HG03060 (cell line): ENCODE measurements at regions not wholly inside any gene's neighbourhood (a gene's known extent, or its start where the extent isn't known, plus 50 kb on each side); places are given as distances from the start of the nearest gene placed in this dataset.
A peak's percentile ranks its signal among the peaks of the same experiment; 100 is the strongest.

Experiments used
- ATAC-seq: cut with Tn5 transposase; IDR thresholded peaks from one replicate; pipeline ENCODE4 v1.9.1; 2021; ENCODE audit warnings: low read depth, moderate number of reproducible peaks; ENCODE audit not compliant: unreplicated experiment

DNA sequence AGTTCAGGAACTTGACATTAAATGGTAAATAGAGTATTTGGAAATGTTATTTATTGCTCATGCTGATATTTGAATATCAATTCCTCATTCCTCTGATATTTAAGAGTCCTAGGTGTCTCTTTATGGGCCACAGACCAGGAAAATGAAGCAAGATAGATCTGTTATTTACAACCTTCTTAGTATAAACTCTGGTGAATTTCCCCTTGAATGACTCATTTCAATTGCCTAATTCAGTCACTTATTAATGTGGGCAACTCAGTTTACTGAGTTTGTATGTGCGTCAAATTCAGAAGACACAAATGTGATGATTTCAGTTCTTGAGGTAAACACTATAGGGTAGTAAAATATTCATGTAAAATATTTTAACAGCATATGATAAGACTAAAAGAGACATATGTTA lies 1404.4 kb upstream of the PRMT6 start:
- no peak for ATAC-seq

DNA sequence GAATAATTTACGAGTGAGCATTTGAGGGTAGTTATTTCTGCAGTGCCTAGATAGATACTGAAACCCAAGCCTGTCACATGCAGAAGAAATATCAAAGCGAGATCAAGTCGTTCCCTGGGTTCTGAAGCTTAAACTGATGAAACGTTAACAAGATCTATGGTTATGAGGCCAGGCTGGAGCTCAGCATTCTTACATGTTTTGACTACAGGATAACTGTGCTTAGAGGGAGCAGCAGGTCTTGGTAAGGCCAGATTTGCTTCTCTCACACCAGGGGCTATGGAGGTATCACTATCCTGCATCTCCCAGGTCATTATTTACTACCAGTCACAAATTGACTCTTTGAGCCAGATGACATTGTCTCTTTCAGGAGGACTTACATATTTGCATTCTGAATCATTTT lies 1401.4 kb upstream of the PRMT6 start:
- no peak for ATAC-seq

DNA sequence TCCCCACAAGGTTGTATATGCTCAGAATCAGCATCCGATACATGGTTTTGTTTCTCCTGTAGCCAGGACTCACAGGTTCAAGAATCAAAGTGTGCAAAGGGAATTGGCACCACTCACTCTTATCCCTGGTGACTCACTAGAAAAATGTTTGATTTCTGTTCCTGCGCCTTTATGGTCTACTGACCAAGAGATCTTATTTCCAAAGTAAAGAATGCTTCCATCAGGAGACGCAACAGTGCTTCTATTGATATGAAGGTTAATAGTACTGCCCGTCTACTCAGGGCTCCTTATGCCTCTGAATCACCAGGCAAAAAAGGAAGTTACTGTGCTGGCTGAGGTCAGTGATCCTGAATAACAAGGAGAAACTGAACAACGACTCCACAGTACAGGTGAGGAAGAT lies 1392.0 kb upstream of the PRMT6 start:
- ATAC-seq: no peak

DNA sequence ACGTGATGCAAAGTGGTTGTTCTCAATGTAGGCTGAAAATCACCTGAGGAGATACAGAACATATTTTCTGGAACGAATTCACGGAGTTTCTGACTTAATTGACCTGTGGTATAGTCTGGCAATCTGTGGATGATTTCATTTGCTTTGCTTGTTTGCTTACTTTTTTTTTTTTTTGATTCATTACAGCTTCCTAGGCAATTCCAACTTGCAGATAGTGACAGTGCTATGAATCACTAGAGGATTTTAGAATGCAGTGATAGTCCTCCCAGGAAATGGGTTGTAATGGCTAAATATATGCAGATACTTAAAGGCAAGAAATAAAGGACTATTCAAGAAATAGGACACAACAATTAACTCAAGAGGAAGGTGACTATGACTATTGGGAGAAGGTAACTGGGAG lies 1378.1 kb upstream of the PRMT6 start:
- ATAC-seq: no peak

DNA sequence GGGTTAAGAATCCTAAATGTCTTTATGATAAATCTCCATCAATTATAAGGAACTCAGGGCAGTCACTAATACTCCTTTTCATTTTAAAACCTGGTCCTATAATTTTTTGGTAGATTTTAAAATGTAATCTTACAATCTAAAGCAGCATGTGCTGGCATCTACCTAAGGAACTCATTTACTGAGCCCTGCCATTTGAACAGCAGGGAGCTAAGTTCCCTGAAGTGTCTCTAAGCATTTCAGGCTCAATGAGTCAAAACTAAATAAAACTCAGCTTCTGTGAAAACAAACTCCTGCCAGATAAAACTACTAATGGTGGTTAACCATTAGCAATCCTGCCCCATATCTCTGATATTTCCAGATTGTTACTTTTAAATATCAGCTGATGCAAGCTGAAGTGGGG lies 1371.8 kb upstream of the PRMT6 start:
- ATAC-seq: no peak

DNA sequence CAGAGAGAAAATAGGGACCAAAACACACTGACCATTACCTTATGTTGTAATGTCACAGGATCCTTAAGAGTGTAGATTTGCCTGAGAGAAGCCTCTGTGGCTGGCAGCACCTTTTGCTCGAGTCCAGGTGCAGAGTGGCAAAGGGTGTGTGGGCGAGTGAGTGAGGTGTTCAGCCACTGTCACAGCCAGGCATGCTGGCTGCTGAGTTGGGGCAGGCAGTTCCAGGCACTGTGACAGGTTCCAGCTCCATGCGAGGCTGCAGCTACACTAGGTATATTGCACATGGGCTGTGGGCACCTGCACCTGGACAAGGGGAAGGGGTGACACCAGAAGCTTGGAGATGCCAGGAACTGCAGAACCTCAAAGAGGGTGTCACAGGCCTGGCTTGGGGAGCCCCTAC lies 1370.4 kb upstream of the PRMT6 start:
- ATAC-seq: no peak

DNA sequence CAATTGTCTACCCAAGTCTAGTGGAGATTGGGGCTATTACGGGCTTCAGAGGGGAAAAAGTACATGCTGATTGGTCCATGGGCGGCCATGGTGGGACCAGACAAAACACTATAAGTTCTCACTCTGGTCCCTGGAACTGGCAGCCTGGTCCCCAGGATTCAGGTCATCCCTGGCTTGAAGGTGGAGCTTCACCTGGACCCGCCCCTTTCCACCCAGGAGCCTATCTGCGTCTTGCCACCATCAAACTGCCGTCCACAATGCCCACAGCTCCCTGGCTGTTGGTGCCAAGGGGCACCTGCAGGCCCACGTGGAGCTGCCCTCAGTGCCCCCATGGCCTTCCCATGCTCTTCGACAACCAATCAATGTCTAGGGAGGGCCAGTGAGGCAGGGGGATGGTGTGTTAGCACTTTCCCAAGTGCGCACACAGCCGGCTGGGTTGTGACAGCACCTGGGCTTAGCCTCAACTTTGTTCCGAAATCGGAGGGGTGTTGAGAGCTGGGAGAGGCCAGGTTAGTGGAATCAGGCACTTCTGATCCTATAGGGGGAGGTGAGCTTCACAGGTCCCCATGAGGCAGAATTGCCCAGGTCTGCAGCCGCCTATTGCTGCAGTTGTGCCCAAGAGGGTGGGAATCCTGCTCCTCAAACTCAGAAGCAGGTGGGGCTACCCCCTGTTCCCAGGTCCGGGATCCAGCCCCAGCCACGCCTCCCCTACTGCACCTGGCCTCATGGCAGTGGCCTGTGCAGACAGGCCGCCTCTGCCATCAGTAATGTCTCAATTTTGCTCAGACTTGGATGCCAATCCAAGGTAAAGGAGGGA lies 1369.4 kb upstream of the PRMT6 start:
- ATAC-seq: no peak

DNA sequence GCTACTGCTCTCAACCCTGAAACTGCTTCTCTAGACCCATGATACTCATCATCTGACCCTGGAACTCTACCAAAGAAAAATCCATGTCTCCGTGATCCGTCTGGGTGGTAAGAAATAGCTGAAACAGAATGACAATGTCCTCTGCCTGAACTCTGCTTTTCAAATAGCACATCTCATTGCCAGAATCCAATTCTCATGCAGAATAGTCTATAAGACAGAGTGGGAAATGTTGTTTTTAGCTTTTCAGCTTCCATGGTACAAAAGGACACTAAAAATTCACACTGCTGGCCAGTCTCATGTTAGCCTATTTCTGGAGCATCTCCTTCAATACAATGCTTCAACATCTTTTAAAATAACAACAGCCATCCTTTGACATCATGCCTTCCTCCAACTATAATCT lies 1355.8 kb upstream of the PRMT6 start:
- ATAC-seq: no peak

DNA sequence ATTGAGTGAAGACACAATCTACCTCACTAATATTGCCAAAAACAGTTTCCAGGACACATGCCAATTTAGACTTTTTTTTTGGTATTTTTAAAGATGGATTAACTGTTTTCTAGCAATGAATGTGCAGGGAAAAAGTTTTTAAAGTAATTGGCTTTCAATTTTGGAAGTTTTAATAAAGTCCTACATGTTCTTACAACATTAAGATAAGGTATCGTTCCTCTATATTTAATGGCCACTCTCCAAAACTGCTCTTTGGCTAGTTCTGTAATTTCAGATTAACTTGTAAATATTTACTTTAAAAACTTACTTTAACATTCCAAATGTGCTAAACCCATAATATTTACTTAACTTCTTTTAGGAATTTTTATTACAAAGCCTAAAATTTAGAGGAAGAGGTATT lies 1332.2 kb upstream of the PRMT6 start:
- no peak for ATAC-seq

DNA sequence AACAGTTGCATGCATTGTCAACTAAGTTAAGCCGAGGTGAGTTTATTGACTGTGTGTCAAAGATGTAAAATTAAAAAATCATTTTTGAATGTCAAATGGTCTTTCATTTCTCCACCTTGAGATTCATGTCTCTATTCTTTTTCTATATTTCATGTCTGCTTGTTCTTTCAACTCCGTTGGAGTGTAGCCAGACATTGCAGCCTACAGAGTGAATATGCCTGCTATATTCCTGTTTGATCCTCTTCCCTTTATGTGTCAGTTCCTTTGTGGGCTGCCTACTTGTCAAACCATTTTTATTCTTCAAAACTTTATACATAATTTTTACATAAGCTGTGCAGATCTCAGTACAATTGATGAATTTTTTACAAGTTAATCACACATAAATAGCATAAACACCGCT lies 1325.8 kb upstream of the PRMT6 start:
- no peak for ATAC-seq

DNA sequence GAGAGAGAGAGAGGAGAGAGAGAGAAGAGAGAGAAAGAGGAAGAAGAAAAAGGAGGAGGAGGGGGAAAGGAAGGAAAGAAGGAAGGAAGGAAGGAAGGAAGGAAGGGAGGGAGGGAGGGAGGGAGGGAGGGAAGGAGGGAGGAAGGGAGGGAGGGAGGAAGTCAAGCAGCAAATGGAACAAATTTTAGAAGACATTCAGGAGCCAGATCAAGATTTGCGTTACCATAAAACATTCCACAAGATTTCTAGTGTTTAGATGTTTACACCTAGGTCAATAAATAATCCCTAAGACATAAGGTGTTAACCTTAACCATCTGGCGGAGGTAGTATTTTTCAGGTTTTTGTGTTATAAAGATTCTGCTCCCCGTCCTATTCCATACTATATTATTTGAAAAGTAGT lies 1320.1 kb upstream of the PRMT6 start:
- no peak for ATAC-seq

DNA sequence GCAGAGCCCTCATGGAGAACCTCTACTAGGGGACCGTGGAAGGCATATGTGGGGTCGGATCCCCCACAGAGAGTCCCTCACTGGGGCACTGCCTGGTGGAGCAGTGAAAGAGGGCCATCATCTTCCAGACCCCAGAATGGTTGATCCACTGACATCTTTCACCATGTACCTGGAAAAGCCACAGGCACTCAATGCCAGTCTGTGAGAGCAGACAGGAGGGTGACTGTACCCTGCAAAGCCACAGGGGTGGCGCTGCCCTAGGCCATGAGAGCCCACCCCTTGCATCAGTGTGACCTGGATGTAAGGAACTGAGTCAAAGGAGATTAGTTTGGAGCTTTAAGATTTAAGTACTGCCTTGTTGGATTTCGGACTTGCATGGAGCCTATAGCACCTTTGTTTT lies 1276.7 kb upstream of the PRMT6 start:
- ATAC-seq: no peak

DNA sequence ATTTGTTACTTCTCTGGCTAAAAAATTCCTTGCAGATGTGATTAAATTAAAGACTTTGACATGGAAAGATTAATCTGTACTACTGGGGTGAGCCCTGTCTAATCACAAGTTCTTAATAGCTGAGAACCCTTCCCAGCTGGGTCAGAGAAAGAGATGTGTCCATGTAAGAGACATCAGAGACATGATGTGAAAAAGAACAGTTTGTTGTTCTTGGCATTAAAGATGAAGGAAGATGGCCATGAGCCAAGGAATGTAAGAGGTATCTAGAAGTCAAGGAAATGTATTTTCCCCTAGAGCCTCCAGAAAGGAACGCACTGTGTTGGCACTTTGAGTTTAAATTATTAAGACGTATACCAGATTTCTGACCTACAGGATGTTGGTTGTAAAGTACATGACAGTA lies 1271.5 kb upstream of the PRMT6 start:
- ATAC-seq: no peak

DNA sequence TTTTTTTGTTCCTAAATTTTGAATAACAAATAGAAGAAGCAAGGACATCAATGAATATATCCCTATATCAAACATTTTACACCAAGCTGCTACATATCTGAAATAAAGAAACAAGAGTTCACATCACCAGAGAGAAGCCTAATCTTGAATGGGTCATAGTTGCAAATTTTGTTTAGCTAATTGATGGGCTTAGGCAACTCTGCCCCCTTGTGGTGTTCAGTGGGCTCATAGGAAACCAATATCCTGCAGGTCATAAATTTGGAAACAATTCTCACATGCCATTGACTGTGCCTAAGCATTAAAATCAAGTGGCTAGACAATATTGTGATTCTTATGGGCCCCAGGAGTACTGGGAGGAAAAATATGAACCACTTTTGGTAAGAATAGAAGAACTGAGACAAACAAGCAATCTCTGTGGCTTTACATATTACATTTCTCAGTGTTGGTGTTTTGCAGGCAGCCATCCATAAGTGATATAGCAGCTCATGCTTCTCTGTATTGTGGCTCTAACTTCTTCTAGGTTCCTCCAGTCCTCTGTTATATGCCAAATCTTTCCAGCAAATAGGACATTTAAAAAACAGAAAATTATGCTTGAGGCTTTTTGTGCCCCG lies 1262.8 kb upstream of the PRMT6 start:
- no peak for ATAC-seq

DNA sequence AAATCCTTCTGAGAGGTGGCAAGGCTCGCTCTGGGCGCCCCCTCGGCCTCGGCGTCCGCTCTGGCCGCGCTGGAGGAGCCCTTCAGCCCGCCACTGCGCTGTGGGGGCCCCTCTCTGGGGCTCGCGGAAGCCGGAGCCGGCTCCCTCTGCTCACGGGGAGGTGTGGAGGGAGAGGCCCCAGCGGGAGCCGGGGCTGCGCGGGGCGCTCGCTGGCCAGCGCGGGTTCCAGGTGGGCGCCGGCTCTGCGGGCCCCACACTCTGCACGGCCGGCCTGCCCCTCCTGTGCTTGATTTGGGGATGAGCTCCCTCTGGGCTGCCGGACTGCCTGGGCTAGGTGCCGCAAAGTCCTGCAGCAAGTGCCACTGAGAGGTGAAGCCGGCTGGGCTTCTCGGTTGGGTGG lies 1260.7 kb upstream of the PRMT6 start:
- ATAC-seq: no peak

DNA sequence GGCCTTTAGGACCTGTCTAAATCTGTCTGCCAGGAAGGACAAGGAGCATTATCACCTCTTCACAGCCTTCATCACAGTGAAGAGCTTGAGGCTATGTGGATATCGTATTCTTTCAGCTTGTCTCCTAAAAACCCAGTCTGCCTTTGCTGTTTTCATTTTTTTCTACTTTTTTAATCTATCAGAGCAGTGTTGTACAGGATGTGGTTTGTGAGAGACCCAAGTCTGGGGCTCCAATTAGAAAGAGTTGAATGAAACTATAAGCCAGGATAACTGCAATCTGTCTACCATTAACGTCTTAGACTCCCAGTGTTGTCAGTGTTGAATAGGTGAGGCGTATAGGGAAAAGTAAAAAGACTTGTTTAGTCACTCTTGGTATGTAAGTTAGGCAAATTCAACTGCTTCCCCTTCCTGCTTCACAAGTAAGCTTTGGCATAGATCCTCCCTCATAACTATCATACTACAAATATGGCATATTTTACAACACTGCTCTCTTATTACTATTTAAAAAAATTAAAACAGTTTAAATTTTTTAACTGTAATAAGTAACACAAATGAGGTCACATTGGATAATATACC lies 1225.8 kb upstream of the PRMT6 start:
- ATAC-seq: no peak

DNA sequence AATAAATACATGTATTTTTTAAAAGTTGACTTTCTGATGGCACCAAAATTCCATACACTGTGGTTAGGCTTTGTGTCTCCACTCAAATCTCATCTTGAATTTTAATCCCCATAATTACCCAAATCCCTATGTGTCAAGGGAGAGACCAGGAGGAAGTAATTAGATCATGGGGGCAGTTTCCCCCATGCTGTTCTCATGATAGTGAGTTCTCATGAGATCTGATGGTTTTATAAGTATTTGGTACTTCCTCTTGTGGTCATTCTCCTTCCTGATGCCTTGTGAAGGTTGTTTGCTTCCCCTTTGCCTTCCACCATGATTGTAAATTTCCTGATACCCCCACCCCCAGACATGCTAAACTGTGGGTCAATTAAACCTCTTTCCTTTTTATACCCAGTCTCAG lies 1218.4 kb upstream of the PRMT6 start:
- ATAC-seq: no peak

DNA sequence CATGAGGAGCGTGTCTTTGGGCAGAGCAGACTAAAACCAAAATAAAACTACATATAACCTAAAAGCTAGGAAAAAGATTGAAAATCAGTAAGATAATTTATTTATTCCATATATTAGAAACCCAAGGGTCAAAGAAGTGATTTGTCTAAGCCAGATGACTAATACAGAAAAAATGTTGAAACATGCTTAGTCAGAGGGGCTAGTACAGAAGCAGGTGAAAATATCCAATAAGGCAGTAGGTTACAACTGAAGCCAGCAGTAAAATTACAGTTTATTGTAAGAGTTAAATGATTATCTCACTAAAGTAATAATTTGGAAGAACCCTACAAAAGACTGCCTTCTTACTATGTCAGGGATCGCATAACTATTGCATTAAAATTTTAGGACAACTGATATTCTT lies 1190.9 kb upstream of the PRMT6 start:
- no peak for ATAC-seq

DNA sequence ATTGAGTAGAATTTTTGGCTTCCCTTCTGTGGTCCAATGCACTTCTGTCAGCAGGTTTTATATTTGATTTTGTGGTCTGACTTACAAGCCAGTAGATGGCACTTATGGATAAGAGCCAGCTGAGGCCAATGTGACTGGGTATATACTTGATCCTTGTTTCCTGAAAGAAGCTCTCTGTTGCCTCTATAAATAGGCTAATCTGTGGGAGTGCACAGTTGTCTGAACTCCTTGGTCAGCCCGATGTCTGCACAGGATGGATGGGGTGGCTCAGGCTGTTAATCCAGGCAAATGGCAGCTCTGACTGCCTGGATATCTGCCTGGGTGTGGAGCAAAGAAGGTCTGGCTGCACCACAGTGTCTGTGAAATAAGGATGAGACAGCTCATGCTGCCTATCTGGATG lies 1183.7 kb upstream of the PRMT6 start:
- no peak for ATAC-seq

DNA sequence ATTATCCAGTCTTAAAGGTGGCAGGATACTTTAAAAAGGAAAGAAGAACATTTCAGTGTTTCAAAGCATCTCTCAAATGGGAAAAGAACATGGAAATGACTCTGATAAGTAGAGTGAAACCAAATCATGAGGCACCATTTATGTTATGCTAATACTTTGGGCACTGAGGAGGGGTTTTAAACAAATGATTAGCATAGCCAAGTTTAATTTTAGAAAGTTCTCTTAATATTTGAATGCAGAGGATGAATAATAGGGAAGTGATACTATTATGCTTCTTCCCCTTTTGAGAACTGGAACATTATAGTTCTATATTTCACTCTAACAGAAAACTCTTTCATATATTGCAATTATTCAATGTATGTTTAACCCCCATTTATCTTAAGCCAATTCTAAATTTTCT lies 1181.9 kb upstream of the PRMT6 start:
- peak; percentile 96 for ATAC-seq

DNA sequence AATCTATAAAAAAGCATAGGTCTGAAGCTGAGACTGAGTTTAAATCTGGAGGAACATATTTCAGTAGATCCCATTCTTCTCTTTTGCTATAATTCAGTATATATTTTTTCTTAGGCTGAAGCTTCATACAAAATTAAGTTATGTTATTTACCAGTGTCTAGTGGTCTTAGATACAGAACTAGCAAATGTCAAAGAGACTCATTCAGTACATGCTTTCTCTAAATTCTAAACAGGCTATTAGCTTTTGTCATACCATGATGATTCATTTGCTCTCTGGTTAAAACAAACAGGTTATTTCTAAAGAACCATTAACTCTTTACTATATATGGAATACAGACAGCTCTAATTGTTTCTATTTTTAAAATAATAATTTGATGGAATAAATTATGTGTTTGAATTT lies 1170.2 kb upstream of the PRMT6 start:
- no peak for ATAC-seq

DNA sequence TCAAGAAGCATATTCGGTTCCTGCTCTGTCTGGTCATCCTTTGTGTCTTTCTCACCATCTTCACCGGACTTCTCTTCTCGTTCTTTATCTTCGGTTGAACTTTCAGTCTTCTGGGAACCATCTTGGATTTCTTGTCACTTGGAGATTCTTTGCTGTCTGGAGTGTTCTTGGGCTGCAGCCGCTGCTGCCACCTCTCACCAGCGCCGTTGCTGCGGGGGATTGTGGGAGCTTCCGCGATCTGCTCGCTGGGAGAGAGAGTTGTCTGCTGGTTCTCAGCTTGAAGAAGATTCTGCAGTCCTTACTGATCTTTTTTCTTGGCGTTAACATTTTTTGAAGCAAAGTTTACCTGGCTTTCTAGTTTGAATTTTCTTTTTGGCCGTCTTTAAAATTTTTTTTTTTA lies 1165.2 kb upstream of the PRMT6 start:
- no peak for ATAC-seq
